B cell (primary cell): ENCODE measurements at regions not wholly inside any gene's neighbourhood (a gene's known extent, or its start where the extent isn't known, plus 50 kb on each side); places are given as distances from the start of the nearest gene placed in this dataset.

Experiments
- ATAC-seq: fragments of 200-7000 bp; cut with Tn5 transposase; one replicate; pipeline ENCODE4 v1.10.0; 2021; ENCODE audit warnings: low read depth, mild to moderate bottlenecking, moderate number of reproducible peaks, moderate library complexity
- CTCF ChIA-PET: fragments of 350-600 bp; sonication (Branson Sonifier 250); formaldehyde crosslinking; loops from one replicate; lab custom pipeline; 2021; ENCODE audit warnings: antibody characterized with exemption, inconsistent platforms; lab: Charles Lee
- POLR2A ChIA-PET: fragments of 350-600 bp; sonication (Branson Sonifier 250); formaldehyde crosslinking; loops from one replicate; lab custom pipeline; 2021; ENCODE audit warnings: antibody characterized with exemption; lab: Charles Lee
- DNase-seq: peaks from one replicate; pipeline ENCODE4 v3.0.0; 2013
- H2AFZ ChIP-seq: 2 replicates; pipeline ENCODE4 v1.6.1; 2012; ENCODE audit warnings: mild to moderate bottlenecking, low read depth, low read length; ENCODE audit not compliant: insufficient read depth, poor library complexity, severe bottlenecking
- H3K27ac ChIP-seq, 2 donors: 1 replicate in 1 of 2; 2 replicates in 1 of 2; pipeline ENCODE4 v1.5.1; 2012 to 2013; ENCODE audit warnings: low read length in 2 of 2, mild to moderate bottlenecking in 2 of 2, moderate library complexity in 1 of 2
- H3K27me3 ChIP-seq, 4 experiments: fragments of 200-600 bp in 1 of 4; sonication (generic) in 1 of 4; replicated peaks in 1 of 4; 1 replicate in 2 of 4; 2 replicates in 2 of 4; pipeline versions ENCODE4 v1.6.1 to v1.7.0; 2013 to 2016; ENCODE audit warnings: low read length in 3 of 4, mild to moderate bottlenecking in 2 of 4, mixed read lengths in 1 of 4, moderate library complexity in 1 of 4; ENCODE audit not compliant: insufficient read depth in 4 of 4, control insufficient read depth in 3 of 4; ENCODE audit errors: control extremely low read depth in 1 of 4
- H3K36me3 ChIP-seq, 2 experiments: replicated peaks in 1 of 2; 1 replicate in 1 of 2; 2 replicates in 1 of 2; pipeline versions ENCODE4 v1.6.1 to v1.7.1; 2013; ENCODE audit warnings: low read length in 1 of 2; ENCODE audit not compliant: insufficient read depth in 2 of 2, control insufficient read depth in 1 of 2; ENCODE audit errors: control extremely low read depth in 1 of 2, extremely low read depth in 1 of 2
- H3K4me1 ChIP-seq, 2 donors: fragments of 200-600 bp in 1 of 2; sonication (generic) in 1 of 2; 1 replicate in 1 of 2; 2 replicates in 1 of 2; pipeline versions ENCODE4 v1.5.1 to v1.6.1; 2013 to 2017; ENCODE audit warnings: low read length in 2 of 2; ENCODE audit not compliant: control insufficient read depth in 2 of 2, insufficient read depth in 2 of 2
- H3K4me2 ChIP-seq: replicated peaks from 2 replicates; pipeline ENCODE3; 2012; ENCODE audit warnings: mild to moderate bottlenecking, low read depth, low read length; ENCODE audit not compliant: poor library complexity, severe bottlenecking
- H3K4me3 ChIP-seq, 5 experiments: fragments of 200-600 bp in 1 of 5; sonication (generic) in 1 of 5; 1 replicate in 3 of 5; 2 replicates in 2 of 5; pipeline versions ENCODE4 v1.5.1 to v1.7.0; 2011 to 2016; ENCODE audit warnings: low read length in 4 of 5, mild to moderate bottlenecking in 4 of 5, low read depth in 2 of 5, control low read depth in 1 of 5, moderate library complexity in 1 of 5; ENCODE audit not compliant: insufficient read depth in 1 of 5; ENCODE audit errors: control extremely low read depth in 1 of 5, extremely low read depth in 1 of 5
- H3K79me2 ChIP-seq: fragments of 200-600 bp; sonication (generic); one replicate; pipeline ENCODE4 v1.6.0; 2016; ENCODE audit warnings: low read length; ENCODE audit not compliant: control insufficient read depth, insufficient read depth
- H3K9ac ChIP-seq: fragments of 200-600 bp; sonication (generic); 2 replicates; pipeline ENCODE4 v1.6.1; 2017; ENCODE audit warnings: mild to moderate bottlenecking, low read length, moderate library complexity
- H3K9me3 ChIP-seq, 3 donors: one replicate each; pipeline versions ENCODE4 v1.6.1 to v1.7.1; 2013; ENCODE audit warnings: low read length in 2 of 3; ENCODE audit not compliant: control insufficient read depth in 2 of 3, insufficient read depth in 1 of 3; ENCODE audit errors: control extremely low read depth in 1 of 3
- H4K20me1 ChIP-seq: 2 replicates; pipeline ENCODE4 v1.6.0; 2012; ENCODE audit warnings: mild to moderate bottlenecking, low read length; ENCODE audit not compliant: insufficient read depth, control insufficient read depth, poor library complexity, severe bottlenecking
- H3K27ac Mint-ChIP-seq: one replicate; pipeline ENCODE4 v1.8.0; 2021; ENCODE audit warnings: mixed read lengths
- H3K27me3 Mint-ChIP-seq: one replicate; pipeline ENCODE4 v1.8.0; 2021; ENCODE audit warnings: mixed read lengths
- H3K4me1 Mint-ChIP-seq: one replicate; pipeline ENCODE4 v1.8.0; 2021; ENCODE audit warnings: mixed read lengths
- H3K4me3 Mint-ChIP-seq: one replicate; pipeline ENCODE4 v1.8.0; 2021; ENCODE audit warnings: mixed read lengths
- H3K9me3 Mint-ChIP-seq: one replicate; pipeline ENCODE4 v1.8.0; 2022; ENCODE audit warnings: mixed read lengths; ENCODE audit not compliant: insufficient read depth
- CTCF ChIP-seq: fragments of 200-600 bp; IDR thresholded peaks from one replicate; pipeline ENCODE4 v1.8.0; 2022; ENCODE audit warnings: antibody characterized with exemption, mild to moderate bottlenecking
- EZH2 ChIP-seq: IDR thresholded peaks from 2 replicates; pipeline ENCODE4 v1.6.1; 2012; ENCODE audit warnings: borderline replicate concordance, low read depth, mild to moderate bottlenecking, moderate library complexity, low read length; ENCODE audit not compliant: insufficient read depth, poor library complexity, severe bottlenecking
- WGBS: methylation state at CpG from one replicate; pipeline ENCODE4 v1.1.5; 2013; ENCODE audit warnings: missing lambda C conversion rate; ENCODE audit not compliant: insufficient coverage; 5-methylcytosine and 5-hydroxymethylcytosine counted together
- intact Hi-C: fragments of 100-400 bp; cut with micrococcal nuclease; formaldehyde crosslinking; loops from one replicate; pipeline ENCODE4 v1.10.0; 2022

- DNase-seq (no peak), ATAC-seq (no peak)
- H3K36me3 ChIP-seq: no peaks in the 10 kb centered on the region
- no peak overlapping the region for H2AFZ ChIP-seq
- H4K20me1 ChIP-seq: no peaks in the 10 kb centered on the region
- no peaks in the 10 kb centered on the region for H3K4me1 Mint-ChIP-seq
- WGBS: no CpG with 5 or more reads among the region's 5 CpGs
- no peaks in the 10 kb centered on the region for H3K79me2 ChIP-seq
- H3K4me3 ChIP-seq: no peak overlapping the region
- no peaks in the 10 kb centered on the region for H3K27me3 ChIP-seq
- no peak overlapping the region for H3K4me2 ChIP-seq
- H3K4me1 ChIP-seq: no peaks in the 10 kb centered on the region
- no peaks in the 10 kb centered on the region for H3K9me3 ChIP-seq
- ChIA-PET POLR2A (no interaction called here), CTCF (no interaction called here)
- no peak overlapping the region for H3K4me3 Mint-ChIP-seq
- TF ChIP-seq EZH2 (no peak), CTCF (no peak)
- H3K27ac ChIP-seq: no peak overlapping the region
- H3K9me3 Mint-ChIP-seq: no peaks in the 10 kb centered on the region
- no peak overlapping the region for H3K27ac Mint-ChIP-seq
- no peaks in the 10 kb centered on the region for H3K27me3 Mint-ChIP-seq
- intact Hi-C loops: no loop called here
- H3K9ac ChIP-seq: no peak overlapping the region
Measured at GRCh38 chrX:147626605-147627004, 285.1 kb upstream of the FMR1 start.

GRCh38 chrX:147635186-147635585 is 276.5 kb upstream of the FMR1 start:
- no peaks in the 10 kb centered on the region for H3K36me3 ChIP-seq
- H4K20me1 ChIP-seq: no peaks in the 10 kb centered on the region
- no peaks in the 10 kb centered on the region for H3K27me3 Mint-ChIP-seq
- intact Hi-C loops: no loop called here
- no CpG with 5 or more reads among the region's 1 CpG for WGBS
- H3K4me3 ChIP-seq: no peak overlapping the region
- no peak overlapping the region for H3K27ac ChIP-seq
- H2AFZ ChIP-seq: no peak overlapping the region
- H3K9me3 ChIP-seq: no peaks in the 10 kb centered on the region
- H3K4me1 ChIP-seq: no peaks in the 10 kb centered on the region
- POLR2A ChIA-PET: no interaction called here
- no peak overlapping the region for H3K4me3 Mint-ChIP-seq
- ATAC-seq (no peak), DNase-seq (no peak)
- no peak overlapping the region for H3K4me2 ChIP-seq
- TF ChIP-seq CTCF (no peak), EZH2 (no peak)
- no peak overlapping the region for H3K27ac Mint-ChIP-seq
- H3K9me3 Mint-ChIP-seq: no peaks in the 10 kb centered on the region
- no peaks in the 10 kb centered on the region for H3K79me2 ChIP-seq
- H3K4me1 Mint-ChIP-seq: no peaks in the 10 kb centered on the region
- H3K9ac ChIP-seq: no peak overlapping the region
- no peaks in the 10 kb centered on the region for H3K27me3 ChIP-seq
- CTCF ChIA-PET: no interaction called here
